Skin of body (tissue), 1 donor: ENCODE measurements at regions not wholly inside any gene's neighbourhood (a gene's known extent, or its start where the extent isn't known, plus 50 kb on each side); places are given as distances from the start of the nearest gene placed in this dataset.
A peak's percentile ranks its signal among the peaks of the same experiment; 100 is the strongest.

Experiments
- DNase-seq: peaks from one replicate; lab custom pipeline; 2025; lab: John Stamatoyannopoulos, UW

GRCh38 chr13:33466262-33466661 is 180.7 kb upstream of the STARD13 start:
- DNase-seq = no peak

GRCh38 chr13:33467556-33467955 is 182.0 kb upstream of the STARD13 start:
- no peak for DNase-seq

GRCh38 chr13:33471204-33471603 is 185.6 kb upstream of the STARD13 start:
- DNase-seq = no peak

- no peak for DNase-seq
These were observed 186.9 kb upstream of the STARD13 start for GRCh38 chr13:33472446-33472845.

GRCh38 chr13:33479105-33479504 is 193.6 kb upstream of the STARD13 start:
- no peak for DNase-seq

- DNase-seq = no peak
These were observed 195.0 kb upstream of the STARD13 start for GRCh38 chr13:33480561-33480960.

- DNase-seq = no peak
These were observed 197.9 kb upstream of the STARD13 start for GRCh38 chr13:33483471-33483870.

GRCh38 chr13:33485247-33485646 is 199.7 kb upstream of the STARD13 start:
- no peak for DNase-seq

- DNase-seq = no peak
These were observed 202.2 kb upstream of the STARD13 start for GRCh38 chr13:33487575-33488243.

- no peak for DNase-seq
These were observed 204.0 kb upstream of the STARD13 start for GRCh38 chr13:33489563-33489962.

GRCh38 chr13:33490461-33491327 is 205.1 kb upstream of the STARD13 start:
- DNase-seq = no peak

GRCh38 chr13:33493672-33494365 is 208.3 kb upstream of the STARD13 start:
- DNase-seq = no peak

- DNase-seq = peak; percentile 38
These were observed 209.1 kb upstream of the STARD13 start for GRCh38 chr13:33494596-33495204.

- DNase-seq = no peak
These were observed 210.8 kb upstream of the STARD13 start for GRCh38 chr13:33496336-33496735.

GRCh38 chr13:33497146-33497845 is 211.7 kb upstream of the STARD13 start:
- no peak for DNase-seq

- DNase-seq = no peak
These were observed 222.5 kb upstream of the STARD13 start for GRCh38 chr13:33508060-33508459.

- DNase-seq = no peak
These were observed 224.2 kb upstream of the STARD13 start for GRCh38 chr13:33509642-33510229.

GRCh38 chr13:33510350-33510970 is 224.9 kb upstream of the STARD13 start:
- DNase-seq = no peak

GRCh38 chr13:33512880-33513554 is 227.5 kb upstream of the STARD13 start:
- DNase-seq = no peak

GRCh38 chr13:33514362-33514761 is 228.8 kb upstream of the STARD13 start:
- DNase-seq = no peak
